HG03565 (cell line): ENCODE measurements at regions not wholly inside any gene's neighbourhood (a gene's known extent, or its start where the extent isn't known, plus 50 kb on each side); places are given as distances from the start of the nearest gene placed in this dataset.

Experiments
- ATAC-seq: cut with Tn5 transposase; IDR thresholded peaks from one replicate; pipeline ENCODE4 v1.9.1; 2021; ENCODE audit warnings: mild to moderate bottlenecking, moderate library complexity; ENCODE audit not compliant: unreplicated experiment

DNA sequence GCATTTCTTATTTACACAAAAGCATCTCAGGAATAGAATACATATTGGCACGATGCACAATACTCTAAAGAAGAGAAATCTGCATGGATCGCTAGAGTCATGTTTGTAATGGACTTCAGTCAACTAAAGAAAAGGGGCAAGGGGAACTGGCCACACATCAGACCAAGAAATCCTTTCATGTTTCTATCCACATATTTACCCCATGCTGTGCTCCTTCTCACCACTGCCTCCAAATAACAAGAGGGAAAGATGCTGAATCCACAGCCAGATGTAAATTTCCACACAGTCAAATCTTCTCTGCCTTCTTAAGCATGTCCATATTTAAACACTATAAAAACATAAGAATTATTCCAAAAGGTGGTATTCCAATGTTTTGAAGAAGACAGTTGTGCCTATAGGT, 67.6 kb downstream of the COX18 start:
- no peak for ATAC-seq

DNA sequence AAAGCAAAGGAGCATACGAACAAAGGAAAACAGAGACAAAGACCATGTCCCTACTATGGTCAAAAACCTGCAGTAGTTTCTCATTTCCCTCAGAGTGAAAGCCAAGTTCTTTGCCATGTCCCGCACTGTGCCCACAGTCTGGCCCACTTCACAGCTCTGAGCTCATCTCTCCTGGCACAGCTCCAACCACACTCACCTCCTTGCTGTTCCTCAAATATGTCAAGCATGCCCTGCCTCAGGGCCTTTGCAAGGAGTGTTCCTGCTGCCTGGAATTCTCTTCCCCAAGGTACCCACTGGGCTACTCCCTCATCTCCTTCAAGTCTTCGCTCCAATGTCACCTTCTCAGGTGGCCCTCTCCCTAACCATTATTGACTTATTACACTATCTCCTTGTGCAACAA, 72.1 kb downstream of the COX18 start:
- ATAC-seq = no peak

DNA sequence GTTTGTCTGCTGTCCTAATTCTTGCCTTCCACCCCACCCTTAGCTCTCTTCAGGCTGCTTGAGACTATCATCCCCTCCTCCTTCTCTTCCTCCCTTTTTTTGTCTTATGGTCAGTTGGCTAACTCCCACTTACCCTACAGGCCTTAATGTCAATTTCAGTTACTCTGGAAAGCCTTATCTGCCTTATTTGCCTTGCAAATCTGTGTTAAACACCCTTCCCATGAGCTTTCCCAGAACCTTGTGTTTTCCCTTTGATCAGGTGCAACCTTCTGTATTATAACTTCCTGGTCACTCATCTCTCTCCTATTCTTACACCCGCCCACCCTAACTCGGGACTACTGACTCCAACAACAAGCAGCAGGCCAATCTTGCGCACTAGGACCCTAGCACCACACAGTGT, 74.8 kb downstream of the COX18 start:
- ATAC-seq = no peak

DNA sequence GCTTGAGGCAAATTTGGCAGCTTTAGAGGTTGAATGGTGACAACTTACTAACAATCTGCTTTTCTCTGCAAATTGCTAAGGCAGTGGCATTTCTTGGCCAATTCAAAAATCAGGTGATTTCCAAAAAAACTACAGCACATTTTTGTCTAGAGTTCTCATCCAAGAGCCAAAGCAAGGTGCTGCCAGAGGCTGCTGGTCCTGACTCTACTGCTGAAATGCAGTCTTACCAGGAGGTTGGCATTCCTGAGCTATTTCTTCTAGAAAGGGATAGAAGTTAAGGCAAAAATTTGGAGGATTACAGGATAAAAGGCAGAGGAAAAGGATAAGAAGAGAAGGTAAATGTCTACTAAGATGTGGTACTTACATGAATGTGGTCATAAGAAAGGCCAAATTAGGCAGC, 75.6 kb downstream of the COX18 start:
- ATAC-seq = no peak

DNA sequence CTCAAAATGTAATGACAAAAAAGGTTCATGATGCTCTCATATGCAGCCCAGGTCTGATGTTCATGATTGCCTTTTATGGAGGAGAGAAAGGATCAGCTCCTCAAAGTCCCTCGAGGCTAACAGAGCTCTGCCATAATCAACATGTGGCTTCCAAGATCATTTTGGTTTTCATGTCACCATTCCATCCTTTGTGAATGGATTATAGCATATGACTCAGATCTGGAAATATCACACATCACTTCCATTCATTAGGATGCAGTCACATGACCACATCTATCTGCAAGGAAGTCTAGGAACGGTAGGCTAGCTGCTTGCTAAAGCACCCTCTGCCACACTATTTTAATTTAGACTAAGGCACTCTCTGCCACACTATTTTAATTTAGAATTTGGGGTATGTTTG, 77.6 kb downstream of the COX18 start:
- no peak for ATAC-seq

DNA sequence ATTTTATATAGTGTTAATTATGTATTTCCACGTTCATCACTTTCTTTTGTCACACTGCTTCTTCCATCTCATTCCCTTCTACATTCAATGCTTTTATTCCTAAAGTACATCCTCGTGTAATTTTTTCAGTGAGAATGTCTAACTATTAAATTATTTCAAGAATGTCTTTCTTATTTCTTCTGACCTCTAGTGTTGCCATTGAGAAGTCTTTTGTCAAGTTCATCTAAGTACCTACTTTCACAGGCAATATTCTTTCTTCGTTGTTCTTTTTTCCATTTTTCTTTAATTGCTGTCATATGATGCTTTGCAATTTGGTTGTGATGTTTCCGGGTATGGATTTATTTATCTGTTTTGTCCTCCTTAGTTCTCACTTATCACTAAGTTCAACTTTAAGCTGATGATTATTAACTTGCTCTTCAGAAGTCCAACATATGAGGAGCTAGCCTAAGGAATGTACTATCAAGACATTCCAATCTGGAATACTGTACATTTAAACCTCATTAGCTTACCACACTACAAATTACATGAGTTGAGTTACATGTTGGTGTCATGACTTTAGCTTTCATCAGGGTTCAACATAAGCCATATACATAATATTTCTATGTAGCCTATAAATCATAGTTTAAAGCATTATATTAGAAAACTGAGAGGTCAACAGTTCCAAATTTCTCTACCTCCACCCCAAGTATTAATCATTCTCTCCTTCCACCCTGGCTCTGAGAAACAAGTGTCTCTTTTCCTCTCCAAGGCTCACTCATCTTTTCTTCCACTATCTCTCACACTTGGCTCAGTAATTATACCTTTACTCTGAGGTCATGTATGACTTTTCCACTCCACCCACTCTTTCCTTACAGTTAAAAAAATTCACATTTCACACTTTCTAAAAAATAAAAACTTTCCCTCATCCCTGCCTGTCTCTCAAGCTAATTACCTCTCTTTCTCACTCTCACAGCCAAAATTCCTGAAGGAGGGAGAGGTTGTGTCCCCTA, 81.5 kb downstream of the COX18 start:
- ATAC-seq = no peak

DNA sequence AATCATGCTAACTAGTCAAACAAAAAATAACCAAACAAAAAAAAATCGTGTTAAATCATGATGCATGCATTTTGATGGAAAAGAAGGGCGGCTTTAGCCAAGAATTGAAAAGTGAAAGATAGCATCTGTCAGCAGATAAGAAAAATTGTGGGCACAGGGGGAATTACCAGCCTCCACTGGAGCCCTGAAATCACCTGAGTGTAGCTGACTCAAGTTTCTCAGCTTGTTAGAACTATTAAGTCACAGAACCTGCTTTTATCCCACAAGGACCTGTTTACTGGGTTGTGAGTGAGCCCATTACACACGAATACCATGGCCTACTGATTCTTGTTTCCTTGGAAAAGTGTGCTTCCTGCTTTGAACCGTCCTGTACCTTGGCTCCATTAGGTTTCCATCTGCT, 85.2 kb downstream of the COX18 start:
- no peak for ATAC-seq

DNA sequence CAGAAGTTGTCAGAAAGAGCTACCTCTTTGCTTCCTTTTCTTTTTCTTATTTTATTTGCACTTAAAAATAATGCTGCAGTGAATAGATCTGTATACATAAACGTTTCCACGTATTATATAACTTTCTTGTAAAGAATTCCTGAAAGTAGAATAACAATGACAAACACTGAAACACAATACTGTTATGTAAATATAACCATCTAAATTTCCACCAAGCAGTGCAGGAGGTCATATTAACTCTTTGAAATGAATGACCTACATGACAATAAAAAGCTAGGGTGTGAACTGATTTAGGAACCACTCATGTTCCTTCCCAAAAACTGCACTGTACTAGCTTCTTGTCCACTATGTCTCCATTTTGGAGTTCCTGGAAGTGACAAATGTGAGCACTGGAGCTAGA, 85.8 kb downstream of the COX18 start:
- ATAC-seq = no peak

DNA sequence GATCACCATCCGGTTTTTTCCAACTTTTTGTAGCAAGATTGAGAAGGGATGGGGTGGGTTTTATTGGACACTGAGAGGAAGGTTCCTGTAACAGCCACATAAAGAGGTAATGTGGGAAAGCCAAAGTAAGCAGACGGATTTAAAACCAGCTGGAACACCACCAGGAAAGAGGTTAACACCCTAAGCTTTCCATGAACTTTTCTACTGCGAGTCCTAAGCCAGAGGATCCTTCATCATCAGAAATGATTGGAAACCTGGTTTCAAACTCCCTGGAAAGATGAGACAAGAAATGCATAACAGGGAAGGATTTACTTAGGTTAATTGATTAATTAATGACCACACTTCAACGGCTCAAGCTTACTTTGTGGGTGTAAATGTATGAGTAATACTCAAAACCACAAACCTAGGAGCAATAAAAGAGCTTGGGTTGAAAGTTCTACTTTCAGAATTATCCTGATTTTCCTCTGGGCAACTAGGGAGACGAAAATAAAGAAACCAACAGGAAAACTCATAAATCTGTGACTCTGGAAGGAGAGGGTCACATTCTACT, 91.5 kb downstream of the COX18 start:
- no peak for ATAC-seq

DNA sequence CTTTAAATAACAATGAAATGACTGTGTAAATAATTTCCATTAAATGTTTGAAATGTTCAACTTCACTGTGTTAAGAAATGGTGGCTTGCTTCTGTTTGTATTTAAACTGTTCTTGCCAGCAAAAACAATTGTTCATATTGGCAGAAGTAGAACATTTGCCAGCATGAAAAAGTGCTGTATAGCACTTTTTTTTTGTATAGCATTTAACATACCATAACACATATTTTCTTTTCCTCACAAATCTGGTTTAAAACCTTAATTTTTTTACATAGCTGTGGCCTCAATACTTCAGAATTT, 94.1 kb downstream of the COX18 start:
- no peak for ATAC-seq

DNA sequence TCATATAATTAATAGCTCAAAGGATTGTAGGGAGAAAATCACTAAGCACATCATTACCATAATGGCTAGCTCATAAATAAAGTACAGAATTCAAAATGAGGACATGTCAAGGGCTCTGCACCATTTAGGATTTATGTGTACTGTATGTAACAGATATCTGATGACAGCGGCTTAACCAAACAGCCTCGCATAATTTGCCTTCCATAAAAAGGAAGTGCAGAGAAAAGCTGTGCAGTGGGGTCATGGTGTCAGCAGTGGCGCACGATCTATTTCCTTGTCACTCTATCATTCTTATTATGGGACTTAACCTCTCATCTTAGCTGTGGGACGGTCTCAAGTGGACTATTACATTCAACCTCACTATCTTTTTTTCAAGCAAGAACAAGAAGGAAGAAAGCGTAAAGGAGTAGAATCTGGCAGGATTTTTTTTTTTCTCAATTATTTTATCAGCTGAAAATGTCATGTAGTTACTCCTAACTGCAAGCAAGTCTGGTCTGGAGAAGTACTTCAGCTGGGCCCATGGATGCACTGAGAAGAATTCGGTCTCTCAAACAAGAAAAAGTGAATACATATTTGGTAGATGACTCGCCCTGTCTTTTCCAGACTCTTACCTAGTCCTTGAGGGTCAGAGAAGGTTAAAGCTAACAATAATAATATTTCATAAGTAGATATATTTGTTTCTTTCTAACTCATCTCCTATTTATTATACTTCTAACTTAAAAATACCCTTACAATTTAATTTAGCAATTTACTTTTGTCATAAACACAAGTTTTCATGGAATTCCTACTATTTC, 94.6 kb downstream of the COX18 start:
- no peak for ATAC-seq

DNA sequence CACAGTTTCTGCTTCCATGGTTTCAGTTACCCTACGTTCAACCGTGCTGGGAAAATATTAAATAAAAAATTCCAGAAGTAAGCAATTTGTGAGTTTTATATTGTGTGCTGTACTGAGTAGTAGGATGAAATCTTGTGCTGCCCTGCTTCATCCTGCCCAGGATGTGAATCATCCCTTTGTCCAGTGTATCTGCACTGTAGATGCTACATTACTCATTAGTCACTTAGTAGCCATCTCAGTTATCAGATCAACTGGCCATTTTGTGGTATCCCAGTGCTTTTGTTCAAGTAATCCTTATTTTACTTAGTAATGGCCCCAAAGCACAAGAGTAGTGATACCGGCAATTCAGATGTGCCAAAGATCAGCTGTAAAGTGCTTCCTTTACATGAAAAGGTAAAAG, 97.9 kb downstream of the COX18 start:
- ATAC-seq = no peak

DNA sequence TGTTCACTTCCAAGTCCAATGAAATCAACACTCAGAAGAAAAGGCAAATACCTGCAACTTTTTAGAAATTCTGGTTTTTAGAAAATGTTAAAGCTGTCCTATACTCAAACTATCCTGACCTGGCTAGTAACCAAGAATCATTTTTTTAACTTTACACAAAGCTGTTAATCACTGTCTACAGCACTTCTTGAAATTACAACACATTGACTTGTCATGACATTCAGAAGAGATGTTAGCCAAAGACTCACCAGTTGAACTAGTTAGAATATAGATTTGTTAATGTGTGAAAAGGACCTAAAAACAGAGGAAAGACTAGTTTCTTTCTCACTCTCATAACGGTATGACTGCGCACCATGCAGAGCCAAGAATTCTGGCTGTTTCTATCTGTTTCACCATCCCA, 98.8 kb downstream of the COX18 start:
- no peak for ATAC-seq

DNA sequence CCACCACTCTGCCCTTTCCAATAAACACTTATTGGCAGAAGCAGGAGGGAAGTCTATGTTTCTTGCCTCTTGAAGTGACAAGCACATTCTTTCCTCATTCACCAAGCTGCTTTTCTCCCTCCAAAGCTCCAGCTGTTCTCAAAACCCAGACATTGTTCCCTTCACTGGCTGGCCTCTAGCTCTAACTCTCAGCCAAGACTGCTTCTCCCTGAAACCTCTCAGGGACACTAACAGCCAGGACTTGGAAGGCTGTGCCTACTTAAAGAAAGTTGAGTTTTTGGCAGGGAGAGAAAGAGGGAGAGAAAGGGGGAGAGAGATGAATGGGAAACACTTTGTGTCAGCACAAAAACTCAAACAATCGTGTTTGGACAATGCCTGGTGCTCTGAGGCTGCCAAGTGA, 99.5 kb downstream of the COX18 start:
- ATAC-seq = no peak

DNA sequence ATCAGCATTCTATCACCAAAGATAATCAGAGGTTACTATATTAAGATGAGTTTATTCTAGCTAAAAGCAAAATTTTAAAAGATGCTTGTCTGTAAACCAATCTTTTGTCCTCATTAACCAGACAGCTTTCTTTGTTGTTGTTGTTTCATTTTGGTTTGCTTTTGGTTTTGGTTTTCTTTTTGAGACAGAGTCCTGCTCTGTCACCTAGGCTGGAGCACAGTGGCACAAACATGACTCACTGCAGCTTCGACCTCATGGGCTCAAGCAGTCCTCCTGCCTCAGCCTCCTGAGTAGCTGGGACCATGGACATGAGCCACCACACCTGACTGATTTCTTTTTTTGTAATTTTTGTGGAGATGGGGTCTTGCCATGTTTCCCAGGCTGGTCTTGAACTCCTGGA, 102.9 kb downstream of the COX18 start:
- peak; percentile 70 for ATAC-seq

DNA sequence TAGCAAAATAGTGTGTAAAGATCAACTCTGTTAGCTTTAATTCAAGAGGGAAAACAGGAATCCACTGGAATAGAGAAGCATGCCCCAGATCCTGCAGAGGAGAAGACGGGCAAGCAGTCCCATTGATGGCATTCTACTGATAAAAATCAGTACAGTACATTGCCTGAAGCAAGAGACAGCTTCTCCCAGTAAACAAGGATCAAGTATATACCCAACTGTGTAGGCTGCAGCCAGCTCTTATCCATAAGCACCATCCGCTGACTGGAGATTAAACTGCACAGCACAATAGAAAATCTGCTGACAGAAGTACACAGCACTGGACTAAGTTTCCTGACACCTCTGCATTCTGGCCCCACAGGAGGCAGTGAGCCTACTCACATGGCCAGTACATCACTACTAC, 110.1 kb downstream of the COX18 start:
- ATAC-seq = no peak

DNA sequence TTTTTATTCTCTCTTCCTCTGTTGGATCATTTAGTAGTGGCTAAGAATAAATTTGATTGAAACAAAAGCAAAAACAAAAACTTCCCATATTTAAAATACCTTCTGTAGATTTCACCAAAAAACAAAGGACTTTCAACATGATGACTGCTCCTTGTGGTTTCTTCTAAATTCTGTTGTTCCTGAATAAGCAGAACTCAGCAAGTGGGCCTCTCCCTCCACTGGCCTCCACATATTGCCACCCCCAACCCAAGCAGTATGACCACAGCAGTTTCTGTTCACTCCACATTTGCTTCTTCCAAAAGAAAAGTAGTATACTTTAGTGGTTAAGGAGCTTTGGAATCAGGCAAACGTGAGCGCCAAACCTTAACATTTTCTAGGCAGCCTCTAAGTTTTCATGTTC, 114.7 kb downstream of the COX18 start:
- ATAC-seq = no peak

DNA sequence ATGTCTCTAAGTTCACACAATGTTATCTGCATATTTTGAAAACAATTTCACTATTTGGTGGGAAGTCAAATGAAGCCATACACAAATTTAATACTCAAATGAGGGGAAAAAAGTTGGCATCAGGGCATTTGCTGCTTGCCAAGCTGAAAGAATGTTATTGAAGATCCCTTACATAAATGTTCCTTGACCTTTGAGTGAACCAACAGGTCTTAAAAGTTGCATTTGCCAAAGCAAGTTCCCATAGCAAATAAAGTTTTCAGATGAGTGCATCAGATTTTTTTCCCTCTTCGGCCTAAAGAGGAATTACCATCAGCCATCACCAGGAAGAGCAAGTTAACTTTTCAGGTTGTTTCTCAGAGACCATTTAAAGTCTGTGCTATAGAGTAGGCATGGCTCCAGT, 115.9 kb downstream of the COX18 start:
- ATAC-seq = no peak

DNA sequence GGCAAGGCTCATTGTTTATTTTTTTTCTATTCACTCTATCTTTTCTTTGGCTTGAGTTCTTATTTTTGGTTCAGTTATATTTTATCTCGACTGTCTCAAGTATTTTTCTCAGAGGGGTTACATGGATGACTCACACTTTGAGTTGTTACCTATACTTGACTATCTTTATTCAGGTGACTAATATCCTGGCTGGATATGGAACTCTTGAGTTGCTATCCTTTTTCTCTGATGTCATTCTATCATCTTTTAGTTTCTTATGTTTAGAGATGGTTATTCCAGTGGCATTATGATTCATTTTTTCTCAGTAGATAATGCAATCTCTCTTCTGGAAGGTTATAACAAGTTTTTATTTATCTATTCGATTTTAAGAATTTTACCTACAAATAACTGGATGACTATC, 117.9 kb downstream of the COX18 start:
- no peak for ATAC-seq

DNA sequence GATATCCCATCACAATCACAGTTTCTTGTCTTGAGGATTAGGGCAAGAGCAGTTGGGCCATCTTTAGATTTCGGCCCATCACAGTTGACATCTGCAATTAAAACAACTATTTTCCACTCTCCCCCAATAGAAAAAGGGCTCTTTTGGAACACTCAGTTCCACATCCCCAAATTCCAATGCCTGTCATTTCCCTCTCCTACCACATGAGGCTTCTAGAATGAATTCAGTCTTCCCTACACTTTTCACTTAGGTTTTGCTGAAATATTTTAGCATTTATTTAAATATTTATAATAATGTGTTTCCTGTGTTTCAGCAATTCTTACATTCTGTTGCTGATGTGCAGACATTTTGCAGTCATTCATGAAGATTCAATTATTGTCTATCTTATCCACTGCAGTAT, 118.4 kb downstream of the COX18 start:
- ATAC-seq = no peak

DNA sequence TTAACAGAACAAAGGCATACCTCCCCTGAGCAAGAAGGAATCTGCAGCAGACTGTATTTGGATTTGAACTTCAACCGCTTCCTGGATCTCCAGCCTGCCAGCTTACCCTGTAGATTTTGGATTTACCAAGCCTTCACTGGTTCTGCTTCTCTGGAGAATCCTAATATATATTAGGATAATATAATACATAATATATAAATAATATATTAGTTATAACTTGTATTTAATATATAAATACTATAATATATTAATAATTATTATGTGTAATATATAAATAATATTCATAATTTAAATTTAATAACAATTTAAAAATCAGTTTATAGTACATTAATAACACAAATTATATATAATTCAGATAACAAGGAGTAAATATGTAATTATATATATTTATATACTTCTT, 121.4 kb downstream of the COX18 start:
- ATAC-seq = no peak

DNA sequence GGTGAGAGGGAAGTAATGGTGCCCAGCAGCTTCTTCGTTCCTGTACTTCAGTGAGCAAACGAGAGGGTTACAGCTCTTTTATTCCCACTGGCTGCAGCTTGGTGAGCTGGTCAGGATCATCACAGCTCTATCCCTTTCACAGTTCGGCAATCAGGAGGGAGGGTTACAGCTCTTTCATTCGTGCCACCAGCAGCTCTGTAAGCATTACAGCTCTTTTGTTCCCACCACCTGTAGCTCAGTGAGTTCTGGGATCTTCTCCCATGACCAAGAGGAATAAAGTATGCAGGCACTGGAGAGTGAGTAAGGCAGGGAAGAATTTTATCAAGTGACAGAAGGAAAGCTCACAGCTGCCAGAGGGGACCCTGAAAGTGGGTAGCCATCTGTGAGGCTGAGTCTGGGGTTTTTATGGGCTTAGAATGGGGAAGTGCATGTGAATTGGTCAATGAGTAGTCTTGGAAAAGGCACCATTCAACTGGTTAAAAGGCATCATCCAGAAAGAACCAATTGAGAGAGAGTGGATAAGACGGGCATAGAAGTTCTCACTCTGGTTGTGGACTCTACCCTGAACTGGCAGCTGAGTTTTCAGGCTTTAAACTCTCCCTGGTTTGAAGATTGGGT, 123.7 kb downstream of the COX18 start:
- ATAC-seq = no peak
